Upper lobe of right lung (tissue), 1 donor: ENCODE measurements at regions not wholly inside any gene's neighbourhood (a gene's known extent, or its start where the extent isn't known, plus 50 kb on each side); places are given as distances from the start of the nearest gene placed in this dataset.

Experiments
- ATAC-seq: fragments of 200-7000 bp; cut with Tn5 transposase; one replicate; pipeline ENCODE4 v1.9.1; 2020; ENCODE audit warnings: mild to moderate bottlenecking, moderate library complexity
- DNase-seq: peaks from one replicate; pipeline ENCODE4 v3.0.0-alpha.2; 2020
- H3K27ac ChIP-seq: fragments of 200-600 bp; one replicate; pipeline ENCODE4 v1.8.0; 2022
- H3K27me3 ChIP-seq: fragments of 200-600 bp; one replicate; pipeline ENCODE4 v1.8.0; 2022; ENCODE audit warnings: mild to moderate bottlenecking
- H3K36me3 ChIP-seq: fragments of 200-600 bp; one replicate; pipeline ENCODE4 v1.8.0; 2022
- H3K4me1 ChIP-seq: fragments of 200-600 bp; one replicate; pipeline ENCODE4 v1.8.0; 2022
- H3K4me3 ChIP-seq: fragments of 200-600 bp; one replicate; pipeline ENCODE4 v1.8.0; 2022; ENCODE audit warnings: mild to moderate bottlenecking
- H3K9me3 ChIP-seq: fragments of 200-600 bp; one replicate; pipeline ENCODE4 v1.8.0; 2022
- CTCF ChIP-seq: fragments of 200-600 bp; IDR thresholded peaks from one replicate; pipeline ENCODE4 v1.8.0; 2022; ENCODE audit warnings: antibody characterized with exemption
- intact Hi-C: fragments of 100-400 bp; cut with DNase I; formaldehyde crosslinking; loops from one replicate; pipeline ENCODE4 v1.11.0; 2022
- donor health status: DM: no; HTN: yes; CAD: no; lungs with severe emphysema.

DNA sequence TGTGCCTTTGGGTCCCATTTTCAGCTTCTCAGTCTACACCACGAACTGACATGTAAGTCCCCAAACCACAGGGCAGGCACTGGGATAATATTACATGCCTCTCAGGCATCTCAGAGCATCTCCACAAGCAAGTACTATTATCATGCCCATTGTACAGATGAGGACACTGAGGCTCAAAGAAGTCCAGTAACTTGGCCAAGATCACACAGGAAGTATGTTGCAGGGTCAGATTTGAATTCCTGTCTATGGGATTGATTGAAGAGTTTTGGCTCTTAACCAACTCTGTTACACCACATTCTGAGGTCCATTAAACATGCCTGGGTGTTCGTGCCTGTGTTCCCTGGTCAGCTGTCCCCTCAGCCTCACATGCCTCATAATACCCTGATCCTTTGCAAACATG is 319.8 kb downstream of the FOXO1 start:
- H3K4me1 ChIP-seq, result peaks cover 17% of the 10 kb centered on the region
- intact Hi-C loops, result no loop called here
- no peaks in the 10 kb centered on the region for H3K9me3 ChIP-seq
- H3K4me3 ChIP-seq, result no peak overlapping the region
- DNase-seq (no peak), ATAC-seq (no peak)
- TF ChIP-seq CTCF, result no peak
- no peaks in the 10 kb centered on the region for H3K36me3 ChIP-seq
- H3K27me3 ChIP-seq, result no peaks in the 10 kb centered on the region
- H3K27ac ChIP-seq, result no peak overlapping the region

- no peak for ATAC-seq
- no peaks in the 10 kb centered on the region for H3K36me3 ChIP-seq
- no peaks in the 10 kb centered on the region for H3K27me3 ChIP-seq
- no peak for DNase-seq
- TF ChIP-seq CTCF, result no peak
- H3K27ac ChIP-seq, result no peak overlapping the region
- H3K4me1 ChIP-seq, result peaks cover 30% of the 10 kb centered on the region
- intact Hi-C loops, result no loop called here
- no peaks in the 10 kb centered on the region for H3K9me3 ChIP-seq
- no peak overlapping the region for H3K4me3 ChIP-seq
Observed at GRCh38 chr13:40348096-40348679, 318.3 kb downstream of the FOXO1 start.

GRCh38 chr13:40350283-40350992 is 316.0 kb downstream of the FOXO1 start:
- Histone ChIP-seq H3K4me1 (peaks cover 25% of the 10 kb centered on the region), H3K36me3 (no peaks in the 10 kb centered on the region), H3K9me3 (no peaks in the 10 kb centered on the region), H3K27ac (no peak overlapping the region), H3K27me3 (no peaks in the 10 kb centered on the region), H3K4me3 (no peak overlapping the region)
- intact Hi-C loops, result no loop called here
- ATAC-seq (no peak), DNase-seq (no peak)
- no peak for TF ChIP-seq CTCF

- H3K27me3 ChIP-seq, result no peaks in the 10 kb centered on the region
- TF ChIP-seq CTCF, result no peak
- H3K36me3 ChIP-seq, result no peaks in the 10 kb centered on the region
- H3K27ac ChIP-seq, result peak overlapping the region; percentile 72
- ATAC-seq (no peak), DNase-seq (no peak)
- no peaks in the 10 kb centered on the region for H3K9me3 ChIP-seq
- H3K4me3 ChIP-seq, result no peak overlapping the region
- intact Hi-C loops, result no loop called here
- peaks cover 17% of the 10 kb centered on the region for H3K4me1 ChIP-seq
Observed at GRCh38 chr13:40351537-40352379, 314.7 kb downstream of the FOXO1 start.

DNA sequence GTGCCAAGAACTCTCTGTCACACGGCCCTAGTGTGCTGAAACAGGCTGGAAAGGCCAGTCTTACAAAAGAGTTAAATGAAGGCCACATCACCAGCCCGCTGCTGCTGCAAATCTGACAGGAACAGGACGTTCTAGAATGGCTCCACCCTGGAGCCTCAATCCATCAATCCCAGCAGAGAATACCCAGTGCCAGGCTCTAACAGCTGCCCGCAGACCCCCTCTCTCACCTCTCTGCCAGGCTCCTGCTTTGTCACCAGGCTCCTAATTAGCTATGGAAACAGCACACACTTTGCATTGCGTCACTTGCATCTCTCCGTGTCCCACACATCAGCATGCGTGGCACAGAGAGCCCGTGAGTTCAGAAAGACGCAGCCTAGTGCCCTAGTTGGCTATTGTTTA is 314.1 kb downstream of the FOXO1 start:
- ATAC-seq (peak; percentile 74), DNase-seq (no peak)
- H3K27me3 ChIP-seq, result no peaks in the 10 kb centered on the region
- H3K4me3 ChIP-seq, result no peak overlapping the region
- no peak for TF ChIP-seq CTCF
- H3K9me3 ChIP-seq, result no peaks in the 10 kb centered on the region
- H3K36me3 ChIP-seq, result no peaks in the 10 kb centered on the region
- peaks cover 17% of the 10 kb centered on the region for H3K4me1 ChIP-seq
- intact Hi-C loops, result no loop called here
- H3K27ac ChIP-seq, result peak overlapping the region; percentile 72
